ENCODE measurements at regions not wholly inside any gene's neighbourhood (a gene's known extent, or its start where the extent isn't known, plus 50 kb on each side); places are given as distances from the start of the nearest gene placed in this dataset.

GRCh38 chr13:53342623-53343360 is 314.2 kb downstream of the OLFM4 start:
- DNase-seq (ENCODE audit: insufficient read length, low spot score, missing footprints) = no peak
- Histone ChIP-seq H3K4me2 (ENCODE audit: insufficient read depth, low read length) (no peak overlapping the region), H3K4me1 (ENCODE audit: insufficient read depth, low read length) (no peaks in the 10 kb centered on the region), H3K36me3 (ENCODE audit: insufficient read depth, low read length) (no peaks in the 10 kb centered on the region), H3K9me3 (ENCODE audit: low read depth, low read length) (peaks cover 5% of the 10 kb centered on the region), H2AFZ (ENCODE audit: low read length) (no peak overlapping the region), H3K27me3 (ENCODE audit: insufficient read depth, low read length) (no peaks in the 10 kb centered on the region), H3K4me3 (ENCODE audit: insufficient read depth, low read length) (no peak overlapping the region), H3K79me2 (ENCODE audit: insufficient read depth, low read length) (no peaks in the 10 kb centered on the region), H3K27ac (ENCODE audit: low read depth, low read length) (no peak overlapping the region), H4K20me1 (ENCODE audit: insufficient read depth, low read length) (no peaks in the 10 kb centered on the region)
- no peak for TF ChIP-seq CTCF (IDR thresholded peaks at IDR 0.05; ENCODE audit: extremely low read depth, low read depth, low read length)

GRCh38 chr13:53343361-53343744 is 314.7 kb downstream of the OLFM4 start:
- Histone ChIP-seq H3K4me1 (ENCODE audit: insufficient read depth, low read length) (no peaks in the 10 kb centered on the region), H2AFZ (ENCODE audit: low read length) (no peak overlapping the region), H4K20me1 (ENCODE audit: insufficient read depth, low read length) (no peaks in the 10 kb centered on the region), H3K4me2 (ENCODE audit: insufficient read depth, low read length) (no peak overlapping the region), H3K36me3 (ENCODE audit: insufficient read depth, low read length) (no peaks in the 10 kb centered on the region), H3K4me3 (ENCODE audit: insufficient read depth, low read length) (no peak overlapping the region), H3K9me3 (ENCODE audit: low read depth, low read length) (peaks cover 5% of the 10 kb centered on the region), H3K79me2 (ENCODE audit: insufficient read depth, low read length) (no peaks in the 10 kb centered on the region), H3K27me3 (ENCODE audit: insufficient read depth, low read length) (no peaks in the 10 kb centered on the region), H3K27ac (ENCODE audit: low read depth, low read length) (no peak overlapping the region)
- no peak for TF ChIP-seq CTCF (IDR thresholded peaks at IDR 0.05; ENCODE audit: extremely low read depth, low read depth, low read length)
- no peak for DNase-seq (ENCODE audit: insufficient read length, low spot score, missing footprints)

- H3K4me1 ChIP-seq (ENCODE audit: insufficient read depth, low read length) = no peaks in the 10 kb centered on the region
- H3K79me2 ChIP-seq (ENCODE audit: insufficient read depth, low read length) = no peaks in the 10 kb centered on the region
- no peak overlapping the region for H3K4me2 ChIP-seq (ENCODE audit: insufficient read depth, low read length)
- H3K4me3 ChIP-seq (ENCODE audit: insufficient read depth, low read length) = no peak overlapping the region
- no peaks in the 10 kb centered on the region for H4K20me1 ChIP-seq (ENCODE audit: insufficient read depth, low read length)
- no peak for DNase-seq (ENCODE audit: insufficient read length, low spot score, missing footprints)
- H3K27ac ChIP-seq (ENCODE audit: low read depth, low read length) = no peak overlapping the region
- no peak for TF ChIP-seq CTCF (IDR thresholded peaks at IDR 0.05; ENCODE audit: extremely low read depth, low read depth, low read length)
- H3K36me3 ChIP-seq (ENCODE audit: insufficient read depth, low read length) = no peaks in the 10 kb centered on the region
- H3K9me3 ChIP-seq (ENCODE audit: low read depth, low read length) = no peaks in the 10 kb centered on the region
- H2AFZ ChIP-seq (ENCODE audit: low read length) = no peak overlapping the region
- H3K27me3 ChIP-seq (ENCODE audit: insufficient read depth, low read length) = no peaks in the 10 kb centered on the region
Measured at GRCh38 chr13:53351021-53351420, 322.4 kb downstream of the OLFM4 start.

GRCh38 chr13:53357582-53357981 is 329.0 kb downstream of the OLFM4 start:
- Histone ChIP-seq H4K20me1 (ENCODE audit: insufficient read depth, low read length) (no peaks in the 10 kb centered on the region), H3K79me2 (ENCODE audit: insufficient read depth, low read length) (no peaks in the 10 kb centered on the region), H3K27me3 (ENCODE audit: insufficient read depth, low read length) (no peaks in the 10 kb centered on the region), H2AFZ (ENCODE audit: low read length) (no peak overlapping the region), H3K4me1 (ENCODE audit: insufficient read depth, low read length) (no peaks in the 10 kb centered on the region), H3K27ac (ENCODE audit: low read depth, low read length) (no peak overlapping the region), H3K4me2 (ENCODE audit: insufficient read depth, low read length) (no peak overlapping the region), H3K36me3 (ENCODE audit: insufficient read depth, low read length) (no peaks in the 10 kb centered on the region), H3K9me3 (ENCODE audit: low read depth, low read length) (peaks cover 5% of the 10 kb centered on the region), H3K4me3 (ENCODE audit: insufficient read depth, low read length) (no peak overlapping the region)
- no peak for TF ChIP-seq CTCF (IDR thresholded peaks at IDR 0.05; ENCODE audit: extremely low read depth, low read depth, low read length)
- DNase-seq (ENCODE audit: insufficient read length, low spot score, missing footprints) = no peak
